Liver (tissue), 8 donors: ENCODE measurements at regions not wholly inside any gene's neighbourhood (a gene's known extent, or its start where the extent isn't known, plus 50 kb on each side); places are given as distances from the start of the nearest gene placed in this dataset.

Experiments used
- DNase-seq: peaks from one replicate; pipeline ENCODE4 v3.0.0-alpha.2; 2017; ENCODE audit warnings: low spot score
- H3K27ac ChIP-seq, 2 donors: one replicate each; pipeline ENCODE4 v1.7.0; 2013; ENCODE audit warnings: inconsistent platforms in 2 of 2, low read length in 2 of 2, control low read depth in 1 of 2, low read depth in 1 of 2, mild to moderate bottlenecking in 1 of 2
- H3K27me3 ChIP-seq, 4 donors: one replicate each; pipeline versions ENCODE4 v1.6.1 to v1.7.0; 2013; ENCODE audit warnings: low read length in 3 of 4, inconsistent platforms in 1 of 4, mild to moderate bottlenecking in 1 of 4, moderate library complexity in 1 of 4; ENCODE audit not compliant: control insufficient read depth in 4 of 4, insufficient read depth in 4 of 4
- H3K36me3 ChIP-seq, 4 donors: one replicate each; pipeline versions ENCODE4 v1.6.1 to v1.7.0; 2013; ENCODE audit warnings: low read length in 3 of 4, mild to moderate bottlenecking in 3 of 4, low read depth in 1 of 4, moderate library complexity in 1 of 4; ENCODE audit not compliant: control insufficient read depth in 4 of 4, insufficient read depth in 3 of 4
- H3K4me1 ChIP-seq, 4 donors: one replicate each; pipeline versions ENCODE4 v1.6.1 to v1.7.0; 2013; ENCODE audit warnings: low read length in 3 of 4, mild to moderate bottlenecking in 3 of 4, moderate library complexity in 1 of 4; ENCODE audit not compliant: control insufficient read depth in 4 of 4, insufficient read depth in 4 of 4
- H3K4me3 ChIP-seq, 3 donors: one replicate each; pipeline versions ENCODE4 v1.6.1 to v1.7.0; 2013; ENCODE audit warnings: low read length in 3 of 3, control low read depth in 1 of 3, low read depth in 1 of 3, mild to moderate bottlenecking in 1 of 3
- H3K9ac ChIP-seq, 2 donors: one replicate each; pipeline ENCODE4 v1.7.0; 2013; ENCODE audit warnings: low read length in 2 of 2, mild to moderate bottlenecking in 2 of 2, moderate library complexity in 2 of 2, control low read depth in 1 of 2, low read depth in 1 of 2
- H3K9me3 ChIP-seq, 4 donors: one replicate each; pipeline versions ENCODE4 v1.6.1 to v1.7.0; 2013; ENCODE audit warnings: low read length in 3 of 4; ENCODE audit not compliant: control insufficient read depth in 4 of 4
- ATF3 ChIP-seq: IDR thresholded peaks from 2 replicates; pipeline ENCODE4 v1.6.1; 2016; ENCODE audit warnings: antibody characterized with exemption
- CTCF ChIP-seq: fragments of 150-350 bp; IDR thresholded peaks from 2 replicates; pipeline ENCODE4 v1.5.1; 2017; ENCODE audit warnings: improper control_type of control experiment, low read depth, low read length; ENCODE audit not compliant: missing input control
- FOXA1 ChIP-seq: IDR thresholded peaks from 2 replicates; pipeline ENCODE4 v1.6.1; 2016; ENCODE audit warnings: antibody characterized with exemption
- FOXA2 ChIP-seq: IDR thresholded peaks from 2 replicates; pipeline ENCODE4 v1.6.1; 2016; ENCODE audit warnings: antibody characterized with exemption
- HNF4A ChIP-seq, 2 donors: conservative IDR thresholded peaks; 2 replicates each; pipeline ENCODE4 v1.6.1; 2016; ENCODE audit warnings: antibody characterized with exemption in 2 of 2, mild to moderate bottlenecking in 2 of 2
- HNF4G ChIP-seq: IDR thresholded peaks from 2 replicates; pipeline ENCODE4 v1.6.1; 2016; ENCODE audit warnings: antibody characterized with exemption
- MAX ChIP-seq: IDR thresholded peaks from 2 replicates; pipeline ENCODE4 v1.6.1; 2016; ENCODE audit warnings: antibody characterized with exemption
- RAD21 ChIP-seq, 2 donors: IDR thresholded peaks; 2 replicates each; pipeline ENCODE4 v1.6.1; 2016; ENCODE audit warnings: antibody characterized with exemption in 2 of 2, mild to moderate bottlenecking in 2 of 2
- REST ChIP-seq: IDR thresholded peaks from 2 replicates; pipeline ENCODE4 v1.6.1; 2016; ENCODE audit warnings: antibody characterized with exemption, mild to moderate bottlenecking
- RXRA ChIP-seq, 2 donors: IDR thresholded peaks; 2 replicates each; pipeline ENCODE4 v1.6.1; 2017 to 2018; ENCODE audit warnings: antibody characterized with exemption in 2 of 2, mild to moderate bottlenecking in 1 of 2
- SP1 ChIP-seq: IDR thresholded peaks from 2 replicates; pipeline ENCODE4 v1.6.1; 2018; ENCODE audit warnings: antibody characterized with exemption, mild to moderate bottlenecking
- TAF1 ChIP-seq: conservative IDR thresholded peaks from 2 replicates; pipeline ENCODE4 v1.6.1; 2016; ENCODE audit warnings: antibody characterized with exemption, mild to moderate bottlenecking
- YY1 ChIP-seq: IDR thresholded peaks from 2 replicates; pipeline ENCODE4 v1.6.1; 2016; ENCODE audit warnings: antibody characterized with exemption, mild to moderate bottlenecking
- ZBTB33 ChIP-seq: IDR thresholded peaks from 2 replicates; pipeline ENCODE4 v1.6.1; 2016; ENCODE audit warnings: antibody characterized with exemption
- WGBS: extraction: QIAGEN DNeasy Blood & Tissue Kit; methylation state at CpG from one replicate; pipeline ENCODE4 v1.1.7; 2013; 5-methylcytosine and 5-hydroxymethylcytosine counted together
- donor health status: healthy.
- donor health status: healthy.
- donor health status: healthy.
- donor health status: healthy.
- donor health status: healthy.

GRCh38 chrX:40444133-40444532 is 136.6 kb upstream of the ATP6AP2 start:
- no peaks in the 10 kb centered on the region for H3K9me3 ChIP-seq
- no peaks in the 10 kb centered on the region for H3K36me3 ChIP-seq
- no peak overlapping the region for H3K27ac ChIP-seq
- H3K27me3 ChIP-seq: peaks cover 0 to 8% (median 0%) of the 10 kb centered on the region in 4 donors
- H3K9ac ChIP-seq: no peak overlapping the region
- no peak for DNase-seq
- WGBS: 78% methylated on average over 2 of the region's 2 CpGs
- H3K4me1 ChIP-seq: no peaks in the 10 kb centered on the region
- H3K4me3 ChIP-seq: no peak overlapping the region
- TF ChIP-seq ZBTB33 (no peak), REST (no peak), TAF1 (no peak), ATF3 (no peak), RAD21 (IDR thresholded peaks at IDR 0.05) (no peak), CTCF (no peak), HNF4A (conservative IDR thresholded peaks at IDR 0.05) (no peak), RXRA (IDR thresholded peaks at IDR 0.05) (no peak), YY1 (no peak), HNF4G (no peak)

- no peak overlapping the region for H3K9ac ChIP-seq
- no peak overlapping the region for H3K4me3 ChIP-seq
- no peak for DNase-seq
- 86% methylated on average over 3 of the region's 3 CpGs for WGBS
- no peaks in the 10 kb centered on the region for H3K4me1 ChIP-seq
- H3K36me3 ChIP-seq: no peaks in the 10 kb centered on the region
- TF ChIP-seq HNF4A (conservative IDR thresholded peaks at IDR 0.05) (no peak), MAX (no peak), CTCF (no peak), RAD21 (IDR thresholded peaks at IDR 0.05) (no peak), FOXA2 (no peak), SP1 (no peak), FOXA1 (no peak), REST (no peak), HNF4G (no peak), YY1 (no peak)
- peaks cover 0 to 3% (median 0%) of the 10 kb centered on the region in 4 donors for H3K9me3 ChIP-seq
- H3K27me3 ChIP-seq: peaks cover 0 to 8% (median 0%) of the 10 kb centered on the region in 4 donors
- H3K27ac ChIP-seq: no peak overlapping the region
Observed at GRCh38 chrX:40440866-40441265, 139.9 kb upstream of the ATP6AP2 start.
